SK-N-SH (cell line): ENCODE measurements at regions not wholly inside any gene's neighbourhood (a gene's known extent, or its start where the extent isn't known, plus 50 kb on each side); places are given as distances from the start of the nearest gene placed in this dataset.

Experiments
- CTCF ChIA-PET: fragments of 300-600, 350-600 bp; formaldehyde crosslinking; extraction: SDS; loops from one replicate; lab custom pipeline; 2021; lab: Yijun Ruan, JAX
- POLR2A ChIA-PET: fragments of 350-600 bp; sonication (Branson Sonifier 250); formaldehyde crosslinking; extraction: SDS; loops from one replicate; lab custom pipeline; 2020; ENCODE audit warnings: antibody characterized with exemption, inconsistent platforms; lab: Yijun Ruan, JAX
- DNase-seq: peaks from one replicate; pipeline ENCODE4 v3.0.0; 2012
- H2AFZ ChIP-seq: fragments of 200-600 bp; sonication (generic); 2 replicates; pipeline ENCODE4 v1.8.1; 2016; ENCODE audit warnings: antibody characterized with exemption, mild to moderate bottlenecking, low read depth
- H3F3A ChIP-seq: fragments of 200-600 bp; sonication (generic); replicated peaks from 2 replicates; pipeline ENCODE3; 2016; ENCODE audit warnings: antibody characterized with exemption, mild to moderate bottlenecking; ENCODE audit not compliant: insufficient read depth
- H3K27ac ChIP-seq, 2 experiments: fragments of 200-500 bp in 1 of 2; fragments of 200-600 bp in 1 of 2; sonication (Bioruptor generic) in 1 of 2; sonication (generic), shearing (Covaris generic) in 1 of 2; 2 replicates each; pipeline versions ENCODE4 v1.5.1 to v1.6.1; 2014 to 2016; ENCODE audit warnings: low read depth in 2 of 2, inconsistent platforms in 1 of 2, low read length in 1 of 2, mild to moderate bottlenecking in 1 of 2, mixed read lengths in 1 of 2
- H3K27me3 ChIP-seq: fragments of 200-600 bp; sonication (generic), shearing (Covaris generic); 2 replicates; pipeline ENCODE4 v1.6.1; 2016; ENCODE audit warnings: mixed run types; ENCODE audit not compliant: insufficient read depth
- H3K36me3 ChIP-seq, 2 experiments: fragments of 200-500 bp in 1 of 2; fragments of 200-600 bp in 1 of 2; sonication (Bioruptor generic) in 1 of 2; sonication (generic) in 1 of 2; replicated peaks in 1 of 2; 2 replicates each; pipeline versions ENCODE3 to v1.5.1; 2014 to 2016; ENCODE audit warnings: low read length in 1 of 2, mild to moderate bottlenecking in 1 of 2; ENCODE audit not compliant: insufficient read depth in 2 of 2, control insufficient read depth in 1 of 2
- H3K4me1 ChIP-seq, 2 experiments: fragments of 200-500 bp in 1 of 2; fragments of 200-600 bp in 1 of 2; sonication (Bioruptor generic) in 1 of 2; sonication (generic), shearing (Covaris generic) in 1 of 2; 2 replicates each; pipeline versions ENCODE4 v1.5.1 to v1.6.1; 2014 to 2016; ENCODE audit warnings: low read depth in 1 of 2, low read length in 1 of 2, mixed run types in 1 of 2; ENCODE audit not compliant: insufficient read depth in 2 of 2, control insufficient read depth in 1 of 2
- H3K4me2 ChIP-seq: fragments of 200-600 bp; sonication (generic), shearing (Covaris generic); 2 replicates; pipeline ENCODE4 v1.6.1; 2017; ENCODE audit warnings: mixed run types
- H3K4me3 ChIP-seq, 2 experiments: fragments of 200-500 bp in 1 of 2; fragments of 200-600 bp in 1 of 2; sonication (Bioruptor generic) in 1 of 2; sonication (generic), shearing (Covaris generic) in 1 of 2; 2 replicates each; pipeline versions ENCODE4 v1.5.1 to v1.8.1; 2014 to 2016; ENCODE audit warnings: low read depth in 2 of 2, inconsistent platforms in 1 of 2, low read length in 1 of 2, mild to moderate bottlenecking in 1 of 2, mixed read lengths in 1 of 2, moderate library complexity in 1 of 2
- H3K79me2 ChIP-seq: fragments of 200-600 bp; sonication (generic); 2 replicates; pipeline ENCODE4 v1.8.1; 2017; ENCODE audit warnings: mild to moderate bottlenecking; ENCODE audit not compliant: insufficient read depth
- H3K9ac ChIP-seq: fragments of 200-600 bp; sonication (generic); 2 replicates; pipeline ENCODE4 v1.6.1; 2017; ENCODE audit warnings: mixed run types
- H3K9me2 ChIP-seq: fragments of 200-600 bp; sonication (generic); 2 replicates; pipeline ENCODE4 v1.6.1; 2017; ENCODE audit warnings: mixed run types
- H3K9me3 ChIP-seq: fragments of 200-600 bp; sonication (generic); 2 replicates; pipeline ENCODE4 v1.6.1; 2017; ENCODE audit warnings: mixed run types, mild to moderate bottlenecking, moderate library complexity
- H4K20me1 ChIP-seq: fragments of 200-600 bp; sonication (generic); 2 replicates; pipeline ENCODE4 v1.6.1; 2017; ENCODE audit warnings: mild to moderate bottlenecking, mixed run types; ENCODE audit not compliant: insufficient read depth
- CHD2 ChIP-seq: fragments of 150-350 bp; IDR thresholded peaks from 2 replicates; pipeline ENCODE4 v1.6.1; 2018; ENCODE audit warnings: low read length; ENCODE audit not compliant: partially characterized antibody
- ELF1 ChIP-seq: IDR thresholded peaks from 2 replicates; pipeline ENCODE4 v1.4.0; 2012
- FOSL2 ChIP-seq: IDR thresholded peaks from 2 replicates; pipeline ENCODE4 v1.4.0; 2012; ENCODE audit warnings: low read depth, mild to moderate bottlenecking, moderate library complexity, borderline replicate concordance
- FOXM1 ChIP-seq: IDR thresholded peaks from 2 replicates; pipeline ENCODE4 v1.4.0; 2012; ENCODE audit warnings: low read depth, mild to moderate bottlenecking
- GATA2 ChIP-seq: sonication (generic); formaldehyde crosslinking; IDR thresholded peaks from 2 replicates; pipeline ENCODE4 v1.5.0; 2020; ENCODE audit warnings: mild to moderate bottlenecking, missing genetic modification reagents
- MEF2A ChIP-seq: IDR thresholded peaks from 2 replicates; pipeline ENCODE4 v1.4.0; 2012; ENCODE audit warnings: low read depth, borderline replicate concordance
- NFIC ChIP-seq: IDR thresholded peaks from 2 replicates; pipeline ENCODE4 v1.4.0; 2012; ENCODE audit warnings: borderline replicate concordance
- NRF1 ChIP-seq: IDR thresholded peaks from 2 replicates; pipeline ENCODE4 v1.6.1; 2012; ENCODE audit warnings: low read depth, mild to moderate bottlenecking, low read length
- RAD21 ChIP-seq: IDR thresholded peaks from 2 replicates; pipeline ENCODE4 v1.6.1; 2012; ENCODE audit warnings: mild to moderate bottlenecking, low read length
- RCOR1 ChIP-seq: fragments of 150-350 bp; IDR thresholded peaks from 2 replicates; pipeline ENCODE4 v1.6.1; 2017; ENCODE audit warnings: antibody characterized with exemption, low read length
- RXRA ChIP-seq: IDR thresholded peaks from 2 replicates; pipeline ENCODE4 v1.4.0; 2012; ENCODE audit warnings: low read depth, mild to moderate bottlenecking, borderline replicate concordance
- TCF12 ChIP-seq: IDR thresholded peaks from 2 replicates; pipeline ENCODE4 v1.4.0; 2012
- USF2 ChIP-seq: fragments of 150-350 bp; IDR thresholded peaks from 2 replicates; pipeline ENCODE4 v1.6.1; 2017; ENCODE audit warnings: antibody characterized with exemption, low read length, low read depth, borderline replicate concordance
- YY1 ChIP-seq: IDR thresholded peaks from 2 replicates; pipeline ENCODE4 v1.4.0; 2012; ENCODE audit warnings: low read depth, mild to moderate bottlenecking
- ZBTB33 ChIP-seq: IDR thresholded peaks from 2 replicates; pipeline ENCODE4 v1.4.0; 2012; ENCODE audit warnings: low read depth, borderline replicate concordance
- WGBS: methylation state at CpG from one replicate; pipeline ENCODE4 v1.1.6; 2017; ENCODE audit warnings: low lambda C conversion rate; 5-methylcytosine and 5-hydroxymethylcytosine counted together
- TF ChIP-seq, protein P1 (sequence below): fragments of 150-350 bp; IDR thresholded peaks from 2 replicates; pipeline ENCODE4 v1.6.1; 2016; ENCODE audit warnings: mild to moderate bottlenecking, low read depth, low read length
- TF ChIP-seq, protein P2 (sequence below): IDR thresholded peaks from 2 replicates; pipeline ENCODE4 v1.4.0; 2012; ENCODE audit warnings: low read depth, borderline replicate concordance
- TF ChIP-seq, protein P3 (sequence below): IDR thresholded peaks from 2 replicates; pipeline ENCODE4 v1.4.0; 2012; ENCODE audit warnings: low read depth
- TF ChIP-seq, protein P4 (sequence below): fragments of 200-600 bp; sonication (generic); IDR thresholded peaks from 2 replicates; pipeline ENCODE4 v1.6.1; 2017; ENCODE audit warnings: antibody characterized with exemption, mild to moderate bottlenecking, moderate library complexity

DNA sequence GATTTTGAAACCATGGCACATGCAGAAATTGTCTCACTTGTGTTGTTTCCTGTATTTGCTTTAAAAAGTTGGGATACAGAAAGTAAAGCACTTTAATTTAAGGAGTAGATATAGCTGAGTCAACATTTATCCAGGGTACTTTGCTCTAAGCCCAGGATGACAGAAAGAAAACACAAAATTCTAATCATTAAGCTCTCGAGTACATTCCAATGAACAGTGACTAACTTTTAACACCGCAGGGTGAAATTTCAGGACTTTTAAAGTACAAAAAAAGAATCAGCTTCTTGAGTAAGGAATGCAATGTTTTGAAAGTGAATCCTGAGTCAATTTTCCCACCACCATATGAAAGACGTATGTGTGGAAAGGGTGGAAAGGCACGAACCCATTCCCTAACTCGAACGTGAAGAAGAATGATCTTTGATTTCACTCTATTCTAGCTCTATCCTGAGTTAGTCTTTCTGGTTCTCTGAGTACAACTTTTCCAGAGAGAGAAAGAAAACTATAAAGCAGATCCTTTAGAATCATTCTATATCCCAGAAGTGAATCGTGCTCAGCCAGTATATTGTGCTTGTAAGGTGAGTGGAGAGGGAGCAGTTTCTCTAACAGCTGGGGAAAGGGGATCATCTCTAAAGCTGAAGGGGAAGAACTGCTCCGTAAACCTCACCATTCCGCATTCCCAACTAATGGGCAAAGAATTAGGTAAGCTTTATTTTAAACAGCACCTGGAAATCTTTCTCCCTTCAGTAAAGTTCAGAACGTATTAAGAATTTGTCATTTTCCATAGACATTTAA is 779.0 kb upstream of the FLRT2 start:
- TF ChIP-seq RCOR1, result no peak
- TF ChIP-seq ELF1, result no peak
- TF ChIP-seq, protein P1, sequence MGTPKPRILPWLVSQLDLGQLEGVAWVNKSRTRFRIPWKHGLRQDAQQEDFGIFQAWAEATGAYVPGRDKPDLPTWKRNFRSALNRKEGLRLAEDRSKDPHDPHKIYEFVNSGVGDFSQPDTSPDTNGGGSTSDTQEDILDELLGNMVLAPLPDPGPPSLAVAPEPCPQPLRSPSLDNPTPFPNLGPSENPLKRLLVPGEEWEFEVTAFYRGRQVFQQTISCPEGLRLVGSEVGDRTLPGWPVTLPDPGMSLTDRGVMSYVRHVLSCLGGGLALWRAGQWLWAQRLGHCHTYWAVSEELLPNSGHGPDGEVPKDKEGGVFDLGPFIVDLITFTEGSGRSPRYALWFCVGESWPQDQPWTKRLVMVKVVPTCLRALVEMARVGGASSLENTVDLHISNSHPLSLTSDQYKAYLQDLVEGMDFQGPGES, result no peak
- TF ChIP-seq FOSL2, result no peak
- TF ChIP-seq USF2, result no peak
- TF ChIP-seq RAD21, result no peak
- TF ChIP-seq NFIC, result no peak
- TF ChIP-seq, protein P2, sequence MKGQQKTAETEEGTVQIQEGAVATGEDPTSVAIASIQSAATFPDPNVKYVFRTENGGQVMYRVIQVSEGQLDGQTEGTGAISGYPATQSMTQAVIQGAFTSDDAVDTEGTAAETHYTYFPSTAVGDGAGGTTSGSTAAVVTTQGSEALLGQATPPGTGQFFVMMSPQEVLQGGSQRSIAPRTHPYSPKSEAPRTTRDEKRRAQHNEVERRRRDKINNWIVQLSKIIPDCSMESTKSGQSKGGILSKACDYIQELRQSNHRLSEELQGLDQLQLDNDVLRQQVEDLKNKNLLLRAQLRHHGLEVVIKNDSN, result no peak
- no peak for TF ChIP-seq YY1
- TF ChIP-seq NRF1, result no peak
- TF ChIP-seq, protein P3, sequence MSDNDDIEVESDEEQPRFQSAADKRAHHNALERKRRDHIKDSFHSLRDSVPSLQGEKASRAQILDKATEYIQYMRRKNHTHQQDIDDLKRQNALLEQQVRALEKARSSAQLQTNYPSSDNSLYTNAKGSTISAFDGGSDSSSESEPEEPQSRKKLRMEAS, result no peak
- TF ChIP-seq, protein P4, sequence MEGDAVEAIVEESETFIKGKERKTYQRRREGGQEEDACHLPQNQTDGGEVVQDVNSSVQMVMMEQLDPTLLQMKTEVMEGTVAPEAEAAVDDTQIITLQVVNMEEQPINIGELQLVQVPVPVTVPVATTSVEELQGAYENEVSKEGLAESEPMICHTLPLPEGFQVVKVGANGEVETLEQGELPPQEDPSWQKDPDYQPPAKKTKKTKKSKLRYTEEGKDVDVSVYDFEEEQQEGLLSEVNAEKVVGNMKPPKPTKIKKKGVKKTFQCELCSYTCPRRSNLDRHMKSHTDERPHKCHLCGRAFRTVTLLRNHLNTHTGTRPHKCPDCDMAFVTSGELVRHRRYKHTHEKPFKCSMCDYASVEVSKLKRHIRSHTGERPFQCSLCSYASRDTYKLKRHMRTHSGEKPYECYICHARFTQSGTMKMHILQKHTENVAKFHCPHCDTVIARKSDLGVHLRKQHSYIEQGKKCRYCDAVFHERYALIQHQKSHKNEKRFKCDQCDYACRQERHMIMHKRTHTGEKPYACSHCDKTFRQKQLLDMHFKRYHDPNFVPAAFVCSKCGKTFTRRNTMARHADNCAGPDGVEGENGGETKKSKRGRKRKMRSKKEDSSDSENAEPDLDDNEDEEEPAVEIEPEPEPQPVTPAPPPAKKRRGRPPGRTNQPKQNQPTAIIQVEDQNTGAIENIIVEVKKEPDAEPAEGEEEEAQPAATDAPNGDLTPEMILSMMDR, result no peak
- WGBS, result 13% methylated on average over 10 of the region's 10 CpGs
- ChIA-PET POLR2A (no interaction called here), CTCF (interaction anchor here (1.3 kb wide), 1 partner anchor 25 kb away, joined by 3 read pairs; no protein-coding TSS in a partner anchor)
- Histone ChIP-seq H3K27me3 (no peaks in the 10 kb centered on the region), H3K4me2 (no peak overlapping the region), H3K9ac (no peak overlapping the region), H4K20me1 (no peaks in the 10 kb centered on the region), H3K36me3 (no peaks in the 10 kb centered on the region), H3K4me3 (no peak overlapping the region), H3F3A (no peaks in the 10 kb centered on the region), H2AFZ (no peak overlapping the region; the same call in 1 of the 2 replicates), H3K27ac (no peak overlapping the region), H3K9me2 (0 out of 2 replicates have a peak, but pooled peaks cover 2% of the 10 kb centered on the region), H3K9me3 (no peaks in the 10 kb centered on the region), H3K79me2 (no peaks in the 10 kb centered on the region), H3K4me1 (no peaks in the 10 kb centered on the region)
- no peak for DNase-seq

DNA sequence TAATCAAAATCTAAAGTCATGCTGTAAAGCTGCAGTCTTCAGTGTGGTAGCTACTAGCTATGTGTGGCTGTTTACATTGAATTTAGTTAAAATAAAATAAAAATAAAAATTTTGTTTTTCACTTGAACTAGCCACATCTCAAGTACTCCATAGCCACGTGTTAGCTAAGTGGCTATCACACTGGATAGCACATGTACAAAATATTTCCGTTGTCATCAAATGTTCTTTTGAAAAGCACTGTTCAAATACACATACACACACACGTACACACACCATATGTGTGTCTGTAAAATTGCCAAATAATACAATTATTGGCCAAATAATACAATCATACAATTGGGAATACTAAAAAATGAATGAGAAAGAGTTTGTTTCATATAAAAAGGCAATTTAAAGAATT is 778.2 kb upstream of the FLRT2 start:
- TF ChIP-seq RXRA, result no peak
- no peak for TF ChIP-seq MEF2A
- TF ChIP-seq ELF1, result no peak
- no peak for TF ChIP-seq GATA2 (CRISPR knock-in tag)
- no peak for TF ChIP-seq USF2
- TF ChIP-seq CHD2, result no peak
- no peak for TF ChIP-seq FOXM1
- TF ChIP-seq, protein P3, result no peak
- no peak for TF ChIP-seq ZBTB33
- TF ChIP-seq TCF12, result no peak
- TF ChIP-seq, all 33 proteins: peak for 0
- Histone ChIP-seq H4K20me1 (no peaks in the 10 kb centered on the region), H2AFZ (no peak overlapping the region), H3F3A (no peaks in the 10 kb centered on the region), H3K4me2 (no peak overlapping the region), H3K4me3 (no peak overlapping the region), H3K79me2 (no peaks in the 10 kb centered on the region), H3K9me2 (0 out of 2 replicates have a peak, but pooled peaks cover 2% of the 10 kb centered on the region), H3K9ac (no peak overlapping the region), H3K9me3 (no peaks in the 10 kb centered on the region), H3K27me3 (no peaks in the 10 kb centered on the region), H3K27ac (no peak overlapping the region), H3K4me1 (no peaks in the 10 kb centered on the region), H3K36me3 (no peaks in the 10 kb centered on the region)
- POLR2A ChIA-PET, result no interaction called here
- 3% methylated on average over 3 of the region's 3 CpGs for WGBS
- CTCF ChIA-PET, result no interaction called here
- DNase-seq, result no peak
